ENCODE measurements at regions not wholly inside any gene's neighbourhood (a gene's known extent, or its start where the extent isn't known, plus 50 kb on each side); places are given as distances from the start of the nearest gene placed in this dataset.
A peak's percentile ranks its signal among the peaks of the same experiment; 100 is the strongest.

GRCh38 chr21:18950045-18950740, 546.6 kb upstream of the TMPRSS15 start:
- no peak for DNase-seq (ENCODE audit: low read depth)
- H3K4me3 ChIP-seq (ENCODE audit: low read depth, low read length): no peak overlapping the region
- TF ChIP-seq, protein P1, sequence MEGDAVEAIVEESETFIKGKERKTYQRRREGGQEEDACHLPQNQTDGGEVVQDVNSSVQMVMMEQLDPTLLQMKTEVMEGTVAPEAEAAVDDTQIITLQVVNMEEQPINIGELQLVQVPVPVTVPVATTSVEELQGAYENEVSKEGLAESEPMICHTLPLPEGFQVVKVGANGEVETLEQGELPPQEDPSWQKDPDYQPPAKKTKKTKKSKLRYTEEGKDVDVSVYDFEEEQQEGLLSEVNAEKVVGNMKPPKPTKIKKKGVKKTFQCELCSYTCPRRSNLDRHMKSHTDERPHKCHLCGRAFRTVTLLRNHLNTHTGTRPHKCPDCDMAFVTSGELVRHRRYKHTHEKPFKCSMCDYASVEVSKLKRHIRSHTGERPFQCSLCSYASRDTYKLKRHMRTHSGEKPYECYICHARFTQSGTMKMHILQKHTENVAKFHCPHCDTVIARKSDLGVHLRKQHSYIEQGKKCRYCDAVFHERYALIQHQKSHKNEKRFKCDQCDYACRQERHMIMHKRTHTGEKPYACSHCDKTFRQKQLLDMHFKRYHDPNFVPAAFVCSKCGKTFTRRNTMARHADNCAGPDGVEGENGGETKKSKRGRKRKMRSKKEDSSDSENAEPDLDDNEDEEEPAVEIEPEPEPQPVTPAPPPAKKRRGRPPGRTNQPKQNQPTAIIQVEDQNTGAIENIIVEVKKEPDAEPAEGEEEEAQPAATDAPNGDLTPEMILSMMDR (conservative IDR thresholded peaks at IDR 0.05; ENCODE audit: low read depth, low read length): no peak

DNA sequence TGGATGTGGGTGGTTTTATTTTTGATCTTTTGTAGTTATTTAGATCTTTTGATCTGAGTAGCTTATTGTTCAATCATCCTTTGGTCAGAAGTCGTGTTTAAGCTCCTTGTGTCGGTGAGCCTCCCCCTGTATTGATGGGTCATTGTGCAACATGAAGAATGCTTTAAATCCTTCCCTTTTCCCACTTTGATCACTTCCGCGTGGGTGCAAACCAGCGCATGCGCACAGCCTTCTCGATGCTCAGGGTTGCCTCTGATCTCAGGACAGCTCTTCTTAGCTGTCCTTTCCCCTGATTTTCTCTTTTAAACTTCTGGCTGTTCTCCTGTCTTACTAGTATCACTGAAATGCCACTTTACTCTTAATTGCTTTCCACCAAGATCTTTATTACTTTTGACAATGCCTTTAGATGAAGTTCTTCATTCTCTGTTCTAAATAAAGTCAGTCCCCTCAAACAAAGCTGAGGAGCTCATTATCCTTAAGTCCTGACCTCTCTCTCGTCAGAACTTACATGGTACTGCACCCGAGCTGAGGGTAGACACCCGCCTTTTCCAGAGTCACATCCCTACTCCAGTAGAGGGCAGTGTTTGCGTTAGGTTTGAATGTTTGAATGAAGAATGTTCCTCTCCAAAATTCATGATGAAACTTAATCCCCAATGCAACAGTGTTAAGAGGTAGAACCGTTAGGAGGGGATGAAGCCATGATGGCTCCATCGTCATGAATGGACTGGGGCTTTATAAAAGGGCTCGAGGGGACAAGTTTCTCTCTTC, 547.9 kb upstream of the TMPRSS15 start:
- DNase-seq (ENCODE audit: low read depth): no peak
- TF ChIP-seq, protein P1 (conservative IDR thresholded peaks at IDR 0.05; ENCODE audit: low read depth, low read length): peak; percentile 47

DNA sequence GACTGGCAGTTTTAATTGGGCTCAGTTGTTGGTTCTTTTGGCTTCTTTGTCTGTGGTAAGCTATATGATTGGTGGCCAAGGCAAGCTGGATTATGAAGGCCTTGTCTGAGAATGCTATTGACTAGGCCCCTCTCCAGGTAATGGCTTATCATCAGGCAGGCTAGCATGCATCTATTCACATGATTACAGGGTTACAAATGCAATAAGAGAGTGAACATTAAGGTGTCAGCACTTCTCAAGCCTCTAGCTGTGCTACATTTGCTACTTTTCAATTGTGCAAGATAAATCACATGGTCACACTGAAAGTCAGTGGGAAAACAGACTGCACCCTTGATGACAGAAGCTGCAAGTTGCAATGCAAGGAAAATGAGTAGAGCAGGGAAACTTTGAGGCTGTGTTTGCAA, 550.9 kb upstream of the TMPRSS15 start:
- no peak overlapping the region for H3K4me3 ChIP-seq (ENCODE audit: low read depth, low read length)
- TF ChIP-seq, protein P1 (conservative IDR thresholded peaks at IDR 0.05; ENCODE audit: low read depth, low read length): no peak
- no peak for DNase-seq (ENCODE audit: low read depth)

More for the DNA sequence above, 547.9 kb upstream of the TMPRSS15 start:
- no peak overlapping the region for H3K4me3 ChIP-seq (ENCODE audit: low read depth, low read length)

DNA sequence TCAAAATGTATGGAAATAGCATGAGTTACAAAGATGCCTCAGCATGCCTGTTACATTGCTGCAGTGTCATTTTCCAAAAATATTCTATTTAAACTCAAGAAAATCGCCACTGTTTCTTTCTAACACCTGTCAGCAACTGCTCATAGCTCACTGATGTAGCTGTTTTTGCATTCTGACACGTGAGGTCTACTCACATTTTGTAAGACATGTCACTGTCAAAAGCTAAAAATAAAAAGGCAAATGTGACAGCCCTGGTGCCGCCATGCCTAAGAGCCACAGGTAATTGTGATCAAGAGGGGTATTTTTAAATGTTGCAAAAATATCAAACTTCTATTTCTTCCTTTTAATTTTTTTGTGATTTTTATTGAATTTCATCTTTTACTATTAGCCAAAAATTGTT, 556.2 kb upstream of the TMPRSS15 start:
- TF ChIP-seq, protein P1 (conservative IDR thresholded peaks at IDR 0.05; ENCODE audit: low read depth, low read length): no peak
- H3K4me3 ChIP-seq (ENCODE audit: low read depth, low read length): no peak overlapping the region
- DNase-seq (ENCODE audit: low read depth): no peak

DNA sequence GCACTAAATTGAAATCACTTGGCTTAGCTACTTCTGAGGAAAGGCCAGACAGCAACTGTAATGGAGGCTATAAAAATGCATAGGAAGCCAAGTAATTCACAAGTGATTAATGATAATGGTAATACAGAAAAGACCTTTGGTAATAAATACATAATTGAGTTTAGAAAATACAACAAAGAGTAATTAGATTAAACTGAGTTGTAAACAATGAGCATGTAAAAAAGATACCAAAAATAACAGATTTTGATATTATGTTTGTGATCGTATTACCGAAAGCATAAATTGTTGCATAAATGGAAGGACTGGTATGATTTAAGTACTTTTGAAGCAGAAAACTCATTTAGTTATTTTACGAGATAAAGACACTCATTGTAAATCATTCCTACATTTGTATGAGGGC, 556.7 kb upstream of the TMPRSS15 start:
- TF ChIP-seq, protein P1 (conservative IDR thresholded peaks at IDR 0.05; ENCODE audit: low read depth, low read length): no peak

GRCh38 chr21:18970416-18970815, 566.8 kb upstream of the TMPRSS15 start:
- TF ChIP-seq, protein P1 (conservative IDR thresholded peaks at IDR 0.05; ENCODE audit: low read depth, low read length): no peak
- no peak for DNase-seq (ENCODE audit: low read depth)
- no peak overlapping the region for H3K4me3 ChIP-seq (ENCODE audit: low read depth, low read length)

More for the DNA sequence above, 556.7 kb upstream of the TMPRSS15 start:
- H3K4me3 ChIP-seq (ENCODE audit: low read depth, low read length): no peak overlapping the region
- no peak for DNase-seq (ENCODE audit: low read depth)

All from epithelial cell of proximal tubule (primary cell).